GM18870 (cell line): ENCODE measurements at regions not wholly inside any gene's neighbourhood (a gene's known extent, or its start where the extent isn't known, plus 50 kb on each side); places are given as distances from the start of the nearest gene placed in this dataset.
"Not testable (repeated sequence)": the region's sequence is repeated elsewhere in the genome, so short reads cannot be mapped to it uniquely, and the experiment has no call there.

ENCODE experiments used
- ATAC-seq: cut with Tn5 transposase; IDR thresholded peaks from one replicate; pipeline ENCODE4 v1.9.1; 2021; ENCODE audit warnings: moderate library complexity; ENCODE audit not compliant: unreplicated experiment

GRCh38 chr7:32691965-32692815 is 196.9 kb downstream of the AVL9 start:
- peak; percentile 88 for ATAC-seq

GRCh38 chr7:32688092-32688491 is 192.8 kb downstream of the AVL9 start:
- not testable (repeated sequence) for ATAC-seq

- ATAC-seq = no peak
Observed at GRCh38 chr7:32681174-32681518, 185.9 kb downstream of the AVL9 start.

GRCh38 chr7:32680259-32681173 is 185.2 kb downstream of the AVL9 start:
- no peak for ATAC-seq

- no peak for ATAC-seq
Observed at GRCh38 chr7:32679192-32679591, 183.9 kb downstream of the AVL9 start.

- ATAC-seq = no peak
Observed at GRCh38 chr7:32677593-32677992, 182.3 kb downstream of the AVL9 start.

- no peak for ATAC-seq
Observed at GRCh38 chr7:32676249-32676941, 181.1 kb downstream of the AVL9 start.

- ATAC-seq = no peak
Observed at GRCh38 chr7:32673275-32673983, 178.1 kb downstream of the AVL9 start.

GRCh38 chr7:32670110-32671025 is 175.1 kb downstream of the AVL9 start:
- no peak for ATAC-seq

- ATAC-seq = not testable (repeated sequence)
Observed at GRCh38 chr7:32669173-32669870, 174.0 kb downstream of the AVL9 start.

GRCh38 chr7:32668387-32669097 is 173.3 kb downstream of the AVL9 start:
- not testable (repeated sequence) for ATAC-seq

GRCh38 chr7:32667586-32667985 is 172.3 kb downstream of the AVL9 start:
- ATAC-seq = not testable (repeated sequence)

GRCh38 chr7:32663805-32664211 is 168.5 kb downstream of the AVL9 start:
- not testable (repeated sequence) for ATAC-seq

GRCh38 chr7:32662509-32662908 is 167.2 kb downstream of the AVL9 start:
- ATAC-seq = not testable (repeated sequence)

GRCh38 chr7:32661929-32662328 is 166.6 kb downstream of the AVL9 start:
- no peak for ATAC-seq

- no peak for ATAC-seq
Observed at GRCh38 chr7:32661501-32661900, 166.2 kb downstream of the AVL9 start.

- no peak for ATAC-seq
Observed at GRCh38 chr7:32660936-32661335, 165.6 kb downstream of the AVL9 start.

- no peak for ATAC-seq
Observed at GRCh38 chr7:32659853-32660252, 164.6 kb downstream of the AVL9 start.
